Activated CD4-positive, alpha-beta T cell treated with anti-CD3 and anti-CD28 coated beads for 48 hours (primary cell): ENCODE measurements at regions not wholly inside any gene's neighbourhood (a gene's known extent, or its start where the extent isn't known, plus 50 kb on each side); places are given as distances from the start of the nearest gene placed in this dataset.
"Not testable (repeated sequence)": the region's sequence is repeated elsewhere in the genome, so short reads cannot be mapped to it uniquely, and the experiment has no call there.

Experiments used
- DNase-seq: peaks from one replicate; pipeline ENCODE4 v3.0.0-alpha.2; 2020

GRCh38 chr11:33455867-33456463 is 198.8 kb downstream of the HIPK3 start:
- DNase-seq: no peak

GRCh38 chr11:33454264-33454663 is 197.1 kb downstream of the HIPK3 start:
- no peak for DNase-seq

- DNase-seq: no peak
Measured at GRCh38 chr11:33452836-33453624, 195.8 kb downstream of the HIPK3 start.

- DNase-seq: no peak
Measured at GRCh38 chr11:33451364-33451763, 194.2 kb downstream of the HIPK3 start.

GRCh38 chr11:33449798-33450197 is 192.6 kb downstream of the HIPK3 start:
- DNase-seq: no peak

GRCh38 chr11:33448461-33449130 is 191.4 kb downstream of the HIPK3 start:
- DNase-seq: no peak

GRCh38 chr11:33445761-33446161 is 188.6 kb downstream of the HIPK3 start:
- no peak for DNase-seq

- DNase-seq: no peak
Measured at GRCh38 chr11:33444835-33445594, 187.8 kb downstream of the HIPK3 start.

- DNase-seq: no peak
Measured at GRCh38 chr11:33443684-33444083, 186.5 kb downstream of the HIPK3 start.

- no peak for DNase-seq
Measured at GRCh38 chr11:33438301-33438700, 181.1 kb downstream of the HIPK3 start.

GRCh38 chr11:33437529-33437928 is 180.3 kb downstream of the HIPK3 start:
- no peak for DNase-seq

GRCh38 chr11:33435216-33435615 is 178.0 kb downstream of the HIPK3 start:
- no peak for DNase-seq

GRCh38 chr11:33434294-33434693 is 177.1 kb downstream of the HIPK3 start:
- DNase-seq: no peak

GRCh38 chr11:33428435-33428834 is 171.3 kb downstream of the HIPK3 start:
- DNase-seq: not testable (repeated sequence)

GRCh38 chr11:33420959-33421566 is 163.9 kb downstream of the HIPK3 start:
- no peak for DNase-seq

GRCh38 chr11:33419924-33420323 is 162.7 kb downstream of the HIPK3 start:
- no peak for DNase-seq

GRCh38 chr11:33417121-33417520 is 159.9 kb downstream of the HIPK3 start:
- DNase-seq: no peak

GRCh38 chr11:33413301-33413700 is 156.1 kb downstream of the HIPK3 start:
- DNase-seq: no peak

GRCh38 chr11:33412241-33412640 is 155.1 kb downstream of the HIPK3 start:
- no peak for DNase-seq

GRCh38 chr11:33411751-33412150 is 154.6 kb downstream of the HIPK3 start:
- DNase-seq: no peak

GRCh38 chr11:33410086-33410765 is 153.0 kb downstream of the HIPK3 start:
- no peak for DNase-seq
